COLO668 (cell line): ENCODE measurements at regions not wholly inside any gene's neighbourhood (a gene's known extent, or its start where the extent isn't known, plus 50 kb on each side); places are given as distances from the start of the nearest gene placed in this dataset.

Source experiments
- DNase-seq: peaks from one replicate; lab custom pipeline; 2025; ENCODE audit not compliant: unreplicated experiment; lab: John Stamatoyannopoulos, UW

- DNase-seq, result no peak
These were observed 58.9 kb upstream of the IFNGR1 start for GRCh38 chr6:137277971-137278637.

- no peak for DNase-seq
These were observed 53.2 kb upstream of the IFNGR1 start for GRCh38 chr6:137272403-137272802.

- no peak for DNase-seq
These were observed 52.3 kb upstream of the IFNGR1 start for GRCh38 chr6:137271245-137272183.

- no peak for DNase-seq
These were observed 50.6 kb upstream of the IFNGR1 start for GRCh38 chr6:137269803-137270202.

GRCh38 chr6:137269347-137269746, 50.2 kb upstream of the IFNGR1 start:
- no peak for DNase-seq
